ENCODE measurements at regions not wholly inside any gene's neighbourhood (a gene's known extent, or its start where the extent isn't known, plus 50 kb on each side); places are given as distances from the start of the nearest gene placed in this dataset.

- H3K27ac ChIP-seq (ENCODE audit: poor library complexity, severe bottlenecking): no peak overlapping the region
- H3K4me3 ChIP-seq (ENCODE audit: severe bottlenecking): no peak overlapping the region
- H3K27me3 ChIP-seq (ENCODE audit: insufficient read depth, poor library complexity, severe bottlenecking): no peaks in the 10 kb centered on the region
- TF ChIP-seq, protein P1, sequence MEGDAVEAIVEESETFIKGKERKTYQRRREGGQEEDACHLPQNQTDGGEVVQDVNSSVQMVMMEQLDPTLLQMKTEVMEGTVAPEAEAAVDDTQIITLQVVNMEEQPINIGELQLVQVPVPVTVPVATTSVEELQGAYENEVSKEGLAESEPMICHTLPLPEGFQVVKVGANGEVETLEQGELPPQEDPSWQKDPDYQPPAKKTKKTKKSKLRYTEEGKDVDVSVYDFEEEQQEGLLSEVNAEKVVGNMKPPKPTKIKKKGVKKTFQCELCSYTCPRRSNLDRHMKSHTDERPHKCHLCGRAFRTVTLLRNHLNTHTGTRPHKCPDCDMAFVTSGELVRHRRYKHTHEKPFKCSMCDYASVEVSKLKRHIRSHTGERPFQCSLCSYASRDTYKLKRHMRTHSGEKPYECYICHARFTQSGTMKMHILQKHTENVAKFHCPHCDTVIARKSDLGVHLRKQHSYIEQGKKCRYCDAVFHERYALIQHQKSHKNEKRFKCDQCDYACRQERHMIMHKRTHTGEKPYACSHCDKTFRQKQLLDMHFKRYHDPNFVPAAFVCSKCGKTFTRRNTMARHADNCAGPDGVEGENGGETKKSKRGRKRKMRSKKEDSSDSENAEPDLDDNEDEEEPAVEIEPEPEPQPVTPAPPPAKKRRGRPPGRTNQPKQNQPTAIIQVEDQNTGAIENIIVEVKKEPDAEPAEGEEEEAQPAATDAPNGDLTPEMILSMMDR (IDR thresholded peaks at IDR 0.05; ENCODE audit: poor library complexity, severe bottlenecking): no peak
- no peaks in the 10 kb centered on the region for H3K9me3 ChIP-seq (ENCODE audit: severe bottlenecking)
- ATAC-seq (ENCODE audit: low read depth): no peak
- H3K36me3 ChIP-seq (ENCODE audit: low read depth): no peaks in the 10 kb centered on the region
- no peak for DNase-seq (ENCODE audit: low spot score)
- H3K4me1 ChIP-seq (ENCODE audit: insufficient read depth, poor library complexity, severe bottlenecking): no peaks in the 10 kb centered on the region
Observed at GRCh38 chr9:94204174-94204573, 54.9 kb upstream of the ZNF169 start.

DNA sequence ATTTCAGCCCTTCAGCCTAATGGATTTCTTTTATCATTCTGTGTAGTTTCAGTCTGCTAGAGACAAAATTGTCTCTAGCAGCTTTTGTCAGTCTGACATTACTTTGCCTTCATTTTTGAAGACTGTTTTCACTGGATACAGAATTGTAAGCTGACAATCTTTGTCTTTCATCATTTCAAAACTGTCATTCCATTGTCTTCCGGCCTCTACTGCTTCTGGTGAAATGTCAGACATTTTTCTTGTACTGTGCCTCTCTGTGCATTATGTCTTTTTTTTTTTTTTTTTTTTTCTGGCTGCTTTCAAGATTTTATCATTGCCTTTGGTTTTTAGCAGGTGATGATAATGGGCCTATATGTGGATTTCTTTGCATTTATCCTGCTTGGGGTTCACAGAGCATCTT is 51.3 kb upstream of the ZNF169 start:
- Histone ChIP-seq H3K27ac (ENCODE audit: poor library complexity, severe bottlenecking) (no peak overlapping the region), H3K36me3 (ENCODE audit: low read depth) (no peaks in the 10 kb centered on the region), H3K4me1 (ENCODE audit: insufficient read depth, poor library complexity, severe bottlenecking) (peaks cover 3% of the 10 kb centered on the region), H3K9me3 (ENCODE audit: severe bottlenecking) (no peaks in the 10 kb centered on the region), H3K4me3 (ENCODE audit: severe bottlenecking) (no peak overlapping the region), H3K27me3 (ENCODE audit: insufficient read depth, poor library complexity, severe bottlenecking) (no peaks in the 10 kb centered on the region)
- TF ChIP-seq, protein P1 (IDR thresholded peaks at IDR 0.05; ENCODE audit: poor library complexity, severe bottlenecking): no peak
- ATAC-seq (ENCODE audit: low read depth) (no peak), DNase-seq (ENCODE audit: low spot score) (no peak)

All from RWPE2 (cell line).